ENCODE measurements at regions not wholly inside any gene's neighbourhood (a gene's known extent, or its start where the extent isn't known, plus 50 kb on each side); places are given as distances from the start of the nearest gene placed in this dataset.

- TF ChIP-seq, protein P1, sequence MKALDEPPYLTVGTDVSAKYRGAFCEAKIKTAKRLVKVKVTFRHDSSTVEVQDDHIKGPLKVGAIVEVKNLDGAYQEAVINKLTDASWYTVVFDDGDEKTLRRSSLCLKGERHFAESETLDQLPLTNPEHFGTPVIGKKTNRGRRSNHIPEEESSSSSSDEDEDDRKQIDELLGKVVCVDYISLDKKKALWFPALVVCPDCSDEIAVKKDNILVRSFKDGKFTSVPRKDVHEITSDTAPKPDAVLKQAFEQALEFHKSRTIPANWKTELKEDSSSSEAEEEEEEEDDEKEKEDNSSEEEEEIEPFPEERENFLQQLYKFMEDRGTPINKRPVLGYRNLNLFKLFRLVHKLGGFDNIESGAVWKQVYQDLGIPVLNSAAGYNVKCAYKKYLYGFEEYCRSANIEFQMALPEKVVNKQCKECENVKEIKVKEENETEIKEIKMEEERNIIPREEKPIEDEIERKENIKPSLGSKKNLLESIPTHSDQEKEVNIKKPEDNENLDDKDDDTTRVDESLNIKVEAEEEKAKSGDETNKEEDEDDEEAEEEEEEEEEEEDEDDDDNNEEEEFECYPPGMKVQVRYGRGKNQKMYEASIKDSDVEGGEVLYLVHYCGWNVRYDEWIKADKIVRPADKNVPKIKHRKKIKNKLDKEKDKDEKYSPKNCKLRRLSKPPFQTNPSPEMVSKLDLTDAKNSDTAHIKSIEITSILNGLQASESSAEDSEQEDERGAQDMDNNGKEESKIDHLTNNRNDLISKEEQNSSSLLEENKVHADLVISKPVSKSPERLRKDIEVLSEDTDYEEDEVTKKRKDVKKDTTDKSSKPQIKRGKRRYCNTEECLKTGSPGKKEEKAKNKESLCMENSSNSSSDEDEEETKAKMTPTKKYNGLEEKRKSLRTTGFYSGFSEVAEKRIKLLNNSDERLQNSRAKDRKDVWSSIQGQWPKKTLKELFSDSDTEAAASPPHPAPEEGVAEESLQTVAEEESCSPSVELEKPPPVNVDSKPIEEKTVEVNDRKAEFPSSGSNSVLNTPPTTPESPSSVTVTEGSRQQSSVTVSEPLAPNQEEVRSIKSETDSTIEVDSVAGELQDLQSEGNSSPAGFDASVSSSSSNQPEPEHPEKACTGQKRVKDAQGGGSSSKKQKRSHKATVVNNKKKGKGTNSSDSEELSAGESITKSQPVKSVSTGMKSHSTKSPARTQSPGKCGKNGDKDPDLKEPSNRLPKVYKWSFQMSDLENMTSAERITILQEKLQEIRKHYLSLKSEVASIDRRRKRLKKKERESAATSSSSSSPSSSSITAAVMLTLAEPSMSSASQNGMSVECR (CRISPR knock-in tag; IDR thresholded peaks at IDR 0.05; ENCODE audit: borderline replicate concordance), result no peak
- TF ChIP-seq, protein P2, sequence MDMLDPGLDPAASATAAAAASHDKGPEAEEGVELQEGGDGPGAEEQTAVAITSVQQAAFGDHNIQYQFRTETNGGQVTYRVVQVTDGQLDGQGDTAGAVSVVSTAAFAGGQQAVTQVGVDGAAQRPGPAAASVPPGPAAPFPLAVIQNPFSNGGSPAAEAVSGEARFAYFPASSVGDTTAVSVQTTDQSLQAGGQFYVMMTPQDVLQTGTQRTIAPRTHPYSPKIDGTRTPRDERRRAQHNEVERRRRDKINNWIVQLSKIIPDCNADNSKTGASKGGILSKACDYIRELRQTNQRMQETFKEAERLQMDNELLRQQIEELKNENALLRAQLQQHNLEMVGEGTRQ (CRISPR knock-in tag; IDR thresholded peaks at IDR 0.05), result no peak
- TF ChIP-seq, protein P3, sequence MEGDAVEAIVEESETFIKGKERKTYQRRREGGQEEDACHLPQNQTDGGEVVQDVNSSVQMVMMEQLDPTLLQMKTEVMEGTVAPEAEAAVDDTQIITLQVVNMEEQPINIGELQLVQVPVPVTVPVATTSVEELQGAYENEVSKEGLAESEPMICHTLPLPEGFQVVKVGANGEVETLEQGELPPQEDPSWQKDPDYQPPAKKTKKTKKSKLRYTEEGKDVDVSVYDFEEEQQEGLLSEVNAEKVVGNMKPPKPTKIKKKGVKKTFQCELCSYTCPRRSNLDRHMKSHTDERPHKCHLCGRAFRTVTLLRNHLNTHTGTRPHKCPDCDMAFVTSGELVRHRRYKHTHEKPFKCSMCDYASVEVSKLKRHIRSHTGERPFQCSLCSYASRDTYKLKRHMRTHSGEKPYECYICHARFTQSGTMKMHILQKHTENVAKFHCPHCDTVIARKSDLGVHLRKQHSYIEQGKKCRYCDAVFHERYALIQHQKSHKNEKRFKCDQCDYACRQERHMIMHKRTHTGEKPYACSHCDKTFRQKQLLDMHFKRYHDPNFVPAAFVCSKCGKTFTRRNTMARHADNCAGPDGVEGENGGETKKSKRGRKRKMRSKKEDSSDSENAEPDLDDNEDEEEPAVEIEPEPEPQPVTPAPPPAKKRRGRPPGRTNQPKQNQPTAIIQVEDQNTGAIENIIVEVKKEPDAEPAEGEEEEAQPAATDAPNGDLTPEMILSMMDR (IDR thresholded peaks at IDR 0.05), result no peak
Measured at GRCh38 chr15:69624816-69625215, 172.2 kb downstream of the RPLP1 start.

Measured in WTC11 (cell line).